Right kidney (tissue), 1 donor: ENCODE measurements at regions not wholly inside any gene's neighbourhood (a gene's known extent, or its start where the extent isn't known, plus 50 kb on each side); places are given as distances from the start of the nearest gene placed in this dataset.

ENCODE experiments used
- DNase-seq: peaks from one replicate; pipeline ENCODE4 v3.0.0-alpha.2; 2016

DNA sequence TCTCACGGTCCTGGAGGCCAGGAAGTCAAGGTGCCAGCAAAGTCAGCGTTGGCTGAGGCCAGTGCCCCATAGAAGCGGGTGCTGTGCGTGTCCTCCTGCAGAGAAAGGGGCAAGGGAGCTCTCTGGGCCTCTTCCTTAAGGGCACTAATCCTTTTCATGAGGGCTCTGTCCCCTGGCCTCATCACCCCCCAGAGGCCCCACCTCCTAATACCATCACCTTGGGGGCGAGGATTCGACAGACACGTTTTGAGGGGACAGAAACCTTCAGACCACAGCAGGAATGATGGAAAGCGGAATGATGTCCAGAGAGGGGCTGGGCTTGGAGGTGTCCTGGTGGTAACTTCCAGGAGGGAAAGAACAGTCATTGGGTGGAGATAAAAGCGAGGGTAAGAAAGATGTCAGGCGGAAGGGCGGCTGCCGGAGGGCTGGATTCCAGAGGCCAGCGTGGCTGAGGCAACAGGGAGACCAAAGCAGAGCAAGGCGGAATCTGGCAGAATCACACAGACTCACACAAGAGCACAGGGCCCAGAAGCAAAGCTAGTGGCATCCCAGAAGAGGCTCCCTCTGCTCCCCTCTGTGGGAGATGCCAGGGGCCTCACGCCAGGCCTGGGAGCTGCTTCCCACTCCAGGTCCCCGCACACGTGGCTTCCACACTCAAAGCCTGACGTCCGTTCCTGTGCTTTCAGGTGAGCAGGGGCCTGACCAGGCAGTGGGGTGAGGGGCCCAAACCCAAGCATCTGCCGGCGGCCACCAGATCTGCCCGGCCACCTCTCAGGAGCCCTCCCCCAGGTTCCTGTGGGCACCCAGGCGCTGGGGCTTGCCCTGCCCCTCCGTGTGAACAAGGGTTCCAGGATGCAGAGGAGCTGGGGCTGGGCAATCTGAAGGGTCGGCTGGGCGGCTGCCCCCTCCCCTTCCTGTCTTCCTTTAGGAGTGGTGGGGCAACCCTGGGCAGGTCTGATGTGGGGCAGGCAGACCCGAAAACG is 784.5 kb downstream of the BRD1 start:
- DNase-seq: no peak

GRCh38 chr22:49042066-49042465 is 785.6 kb downstream of the BRD1 start:
- DNase-seq: no peak

DNA sequence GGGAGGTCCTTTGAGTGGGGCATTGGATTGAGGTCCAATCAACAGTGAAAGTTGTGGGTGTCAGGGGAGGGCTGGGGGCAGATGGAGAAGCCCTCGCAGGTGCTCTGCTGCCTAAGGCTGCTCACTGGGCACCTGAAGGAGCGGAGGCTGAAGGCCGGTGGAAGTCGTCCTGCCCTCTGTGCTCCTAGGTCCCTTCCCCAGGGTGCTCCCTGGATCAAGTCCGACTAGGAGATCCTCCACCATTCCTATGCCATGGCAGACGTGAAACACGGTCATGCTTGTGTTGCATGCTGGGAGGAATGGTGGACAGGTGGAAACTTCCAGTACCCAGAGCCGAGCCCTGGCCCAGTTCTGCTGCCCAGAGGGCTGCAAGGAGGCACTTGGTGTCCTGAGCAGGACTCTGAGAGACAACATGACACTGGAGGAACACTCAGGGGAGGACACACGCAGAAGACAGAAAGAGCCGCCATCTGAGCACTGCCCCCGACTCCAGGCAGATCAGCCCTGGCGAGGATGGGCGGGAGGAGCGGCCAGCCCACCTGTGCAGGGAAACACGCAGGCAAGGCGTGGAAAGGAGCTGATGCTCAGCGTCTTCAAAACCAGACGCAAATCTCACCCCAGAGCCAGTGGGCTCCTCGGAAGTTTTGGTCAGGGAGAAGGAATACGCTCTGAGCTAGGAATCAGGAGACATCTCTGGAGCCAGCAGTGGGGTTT is 786.8 kb downstream of the BRD1 start:
- DNase-seq: no peak

- no peak for DNase-seq
These were observed 787.6 kb downstream of the BRD1 start for GRCh38 chr22:49040111-49040510.

GRCh38 chr22:49039625-49040024 is 788.0 kb downstream of the BRD1 start:
- DNase-seq: no peak

DNA sequence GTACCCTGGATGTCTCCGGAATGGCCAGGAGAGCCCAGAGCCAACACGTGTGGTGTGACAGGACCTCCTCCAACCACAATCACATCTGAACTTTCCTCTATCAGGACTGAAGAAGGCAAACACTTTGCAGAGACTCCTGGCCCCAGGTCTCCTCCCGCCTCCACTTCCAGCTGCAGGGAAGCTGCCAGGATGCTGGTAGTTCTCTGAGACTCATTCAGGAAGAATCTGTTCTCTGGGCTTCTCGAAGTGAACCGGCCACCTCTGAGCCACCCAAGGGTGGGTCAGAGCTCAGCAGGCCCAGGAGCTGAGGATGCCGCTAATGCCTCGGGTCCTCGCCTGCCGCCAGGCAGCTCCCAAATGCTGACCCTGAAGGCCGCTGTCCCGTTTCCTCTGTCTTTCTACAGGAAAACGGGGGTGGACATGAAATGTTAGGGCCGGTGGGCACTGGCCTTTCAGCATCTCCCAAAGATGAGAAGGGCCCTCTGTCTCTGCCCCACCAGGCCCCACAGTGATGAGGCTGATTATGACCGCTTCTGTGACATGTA is 789.9 kb downstream of the BRD1 start:
- no peak for DNase-seq

- no peak for DNase-seq
These were observed 791.2 kb downstream of the BRD1 start for GRCh38 chr22:49036513-49036912.

GRCh38 chr22:49035818-49036457 is 791.7 kb downstream of the BRD1 start:
- DNase-seq: no peak

GRCh38 chr22:49034836-49035817 is 792.5 kb downstream of the BRD1 start:
- DNase-seq: no peak

DNA sequence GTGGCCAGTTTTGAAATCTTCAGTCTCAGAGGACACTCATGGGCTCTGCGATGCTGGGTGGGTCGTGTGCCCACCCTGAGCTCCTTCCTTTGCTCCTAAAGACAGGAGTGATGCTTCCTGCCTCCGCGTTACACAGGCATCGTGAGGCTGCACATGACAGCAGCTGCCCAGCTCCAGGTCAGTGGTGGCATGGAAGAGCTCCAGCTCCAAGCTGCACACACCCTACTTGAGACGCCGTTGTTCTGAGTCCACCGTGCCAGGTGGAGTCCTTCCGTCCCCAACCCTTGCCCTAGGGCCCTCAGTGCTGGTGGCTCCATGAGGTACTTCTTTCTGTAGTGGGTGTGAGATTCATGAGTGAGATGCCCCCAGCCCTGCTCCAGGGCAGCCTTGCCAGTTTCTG is 794.1 kb downstream of the BRD1 start:
- DNase-seq: no peak

- no peak for DNase-seq
These were observed 794.9 kb downstream of the BRD1 start for GRCh38 chr22:49032821-49033220.

GRCh38 chr22:49031746-49032330 is 795.8 kb downstream of the BRD1 start:
- no peak for DNase-seq

DNA sequence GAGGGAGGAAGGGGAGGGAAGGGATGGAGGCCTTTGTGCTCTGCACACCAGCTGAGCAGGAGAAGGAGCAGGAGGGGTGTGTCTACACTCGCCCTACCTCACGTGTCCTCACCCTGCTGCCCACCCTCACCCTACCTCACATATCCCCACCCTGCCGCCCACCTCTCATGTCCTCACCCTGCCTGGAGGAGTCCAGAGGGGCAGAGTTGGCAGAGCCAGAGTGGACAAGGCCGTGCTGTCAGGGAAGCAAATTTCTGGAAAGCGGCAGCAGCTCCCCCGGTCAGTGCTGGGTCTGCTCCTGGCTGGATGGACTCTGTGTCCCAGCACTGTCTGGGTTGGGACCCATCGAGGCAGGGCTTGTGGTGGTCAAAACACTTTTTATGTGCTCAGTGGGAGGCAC is 799.6 kb downstream of the BRD1 start:
- DNase-seq: no peak

DNA sequence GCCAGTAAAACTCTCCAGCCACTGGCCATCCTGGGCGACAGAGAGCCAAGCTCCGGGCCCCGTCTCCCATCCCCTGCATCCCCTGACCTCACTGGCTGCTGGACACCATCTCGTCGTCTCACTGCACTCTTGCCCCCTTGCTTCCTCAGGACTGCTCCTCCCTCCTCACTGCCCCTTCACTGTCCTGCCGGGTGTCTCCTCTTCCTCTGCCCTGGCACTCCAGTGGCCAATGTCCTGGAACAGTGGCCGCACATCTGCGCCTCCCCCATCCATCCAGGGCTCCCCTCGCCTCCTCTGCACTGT is 800.4 kb downstream of the BRD1 start:
- DNase-seq: no peak

GRCh38 chr22:49026494-49027367 is 800.9 kb downstream of the BRD1 start:
- DNase-seq: no peak

- DNase-seq: no peak
These were observed 801.7 kb downstream of the BRD1 start for GRCh38 chr22:49025791-49026493.

DNA sequence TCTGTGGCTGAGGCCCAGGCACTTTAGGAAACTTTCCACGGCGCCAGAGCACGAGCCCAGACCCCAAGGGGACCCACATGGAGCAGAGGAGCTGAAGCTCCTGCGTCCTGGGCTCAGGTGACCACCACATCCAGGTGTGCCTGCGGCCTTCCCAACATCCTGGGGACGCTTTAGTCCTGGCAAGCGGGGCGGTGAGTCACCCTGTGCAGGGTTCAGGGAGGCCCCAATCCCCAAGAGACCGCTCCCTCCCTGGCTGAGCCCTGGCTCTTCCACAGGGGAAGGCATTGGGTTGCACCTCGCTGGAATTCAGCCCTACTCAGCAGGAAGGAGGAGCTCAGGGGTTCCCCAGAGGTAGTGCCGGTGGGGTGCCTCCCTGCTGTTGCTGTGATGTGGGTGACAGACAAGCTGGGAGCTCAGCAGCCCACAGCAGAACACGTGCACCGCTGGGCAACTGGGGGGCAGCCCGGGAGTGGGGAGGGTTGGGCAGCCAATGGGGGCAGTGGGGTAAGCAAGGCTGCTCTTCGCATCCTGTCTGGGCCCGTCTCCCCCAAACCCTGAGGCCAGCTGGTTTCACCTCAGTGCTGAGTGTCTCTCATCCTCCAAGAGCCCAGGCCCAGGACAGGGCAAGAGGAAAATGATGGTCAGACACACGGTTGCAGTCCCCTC is 802.8 kb downstream of the BRD1 start:
- DNase-seq: no peak

- DNase-seq: no peak
These were observed 803.5 kb downstream of the BRD1 start for GRCh38 chr22:49023879-49024774.
